ENCODE measurements at regions not wholly inside any gene's neighbourhood (a gene's known extent, or its start where the extent isn't known, plus 50 kb on each side); places are given as distances from the start of the nearest gene placed in this dataset.

- no peak for DNase-seq (ENCODE audit: low spot score)
Observed at GRCh38 chr2:14907014-14907612, 274.6 kb downstream of the LRATD1 start.

DNA sequence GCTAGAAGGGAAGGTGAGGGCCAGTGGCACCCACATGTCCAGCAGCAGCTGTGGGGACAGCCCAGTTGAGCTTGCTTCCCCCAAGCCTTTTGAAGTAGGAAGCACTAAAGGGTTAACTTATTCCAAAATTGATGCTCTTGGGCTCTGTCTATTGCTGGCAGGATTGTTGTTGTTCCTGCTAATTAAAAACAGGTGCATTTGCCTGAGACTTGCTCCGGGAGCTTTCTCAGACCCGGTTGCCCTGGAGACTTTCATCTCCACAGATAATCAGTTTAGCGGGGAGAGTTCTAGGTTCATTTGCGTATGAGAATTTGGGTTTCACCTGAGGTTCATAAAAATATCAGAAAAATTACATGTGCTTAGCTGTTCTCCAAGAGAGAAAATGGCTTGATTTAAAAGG lies 277.3 kb downstream of the LRATD1 start:
- DNase-seq (ENCODE audit: low spot score) = no peak

DNA sequence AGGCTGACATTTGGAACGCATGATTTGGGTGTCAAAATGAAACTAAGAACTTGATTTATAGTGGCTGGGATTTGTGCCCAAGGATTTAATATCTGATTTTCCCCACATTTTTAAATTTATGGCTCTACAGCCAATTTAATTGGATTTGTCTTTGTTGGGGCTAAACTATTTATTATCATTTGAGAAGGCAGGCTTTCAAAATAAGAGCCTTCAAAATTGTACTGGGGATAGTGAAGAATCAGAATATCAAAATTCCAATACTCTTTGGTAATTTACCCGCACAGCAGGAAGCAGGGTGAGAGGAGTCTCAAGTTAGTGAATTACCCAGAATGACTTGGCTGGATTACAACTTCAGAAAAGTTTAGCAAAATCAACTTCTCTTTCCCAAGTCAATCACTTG lies 278.1 kb downstream of the LRATD1 start:
- no peak for DNase-seq (ENCODE audit: low spot score)

GRCh38 chr2:14915983-14916382 lies 283.5 kb downstream of the LRATD1 start:
- no peak for DNase-seq (ENCODE audit: low spot score)

GRCh38 chr2:14923820-14924580 lies 291.5 kb downstream of the LRATD1 start:
- no peak for DNase-seq (ENCODE audit: low spot score)

DNA sequence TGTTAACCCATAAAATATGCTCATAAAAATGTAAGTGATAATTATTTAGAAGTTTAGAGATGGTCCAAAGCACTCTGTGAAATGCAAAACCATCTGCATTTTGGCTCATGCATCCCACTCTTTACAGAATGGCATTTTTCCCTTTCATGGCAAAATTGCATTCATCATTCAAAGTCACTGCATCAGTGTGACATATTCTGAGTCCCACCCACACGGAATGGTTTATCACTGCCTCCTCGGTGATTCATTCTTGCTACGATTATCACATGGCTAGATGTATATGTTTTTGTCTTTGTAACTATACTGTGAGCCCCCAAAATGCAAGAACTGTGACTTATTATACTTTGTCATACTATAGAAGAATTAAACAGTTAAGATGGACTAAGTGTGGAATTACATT lies 293.0 kb downstream of the LRATD1 start:
- no peak for DNase-seq (ENCODE audit: low spot score)

DNA sequence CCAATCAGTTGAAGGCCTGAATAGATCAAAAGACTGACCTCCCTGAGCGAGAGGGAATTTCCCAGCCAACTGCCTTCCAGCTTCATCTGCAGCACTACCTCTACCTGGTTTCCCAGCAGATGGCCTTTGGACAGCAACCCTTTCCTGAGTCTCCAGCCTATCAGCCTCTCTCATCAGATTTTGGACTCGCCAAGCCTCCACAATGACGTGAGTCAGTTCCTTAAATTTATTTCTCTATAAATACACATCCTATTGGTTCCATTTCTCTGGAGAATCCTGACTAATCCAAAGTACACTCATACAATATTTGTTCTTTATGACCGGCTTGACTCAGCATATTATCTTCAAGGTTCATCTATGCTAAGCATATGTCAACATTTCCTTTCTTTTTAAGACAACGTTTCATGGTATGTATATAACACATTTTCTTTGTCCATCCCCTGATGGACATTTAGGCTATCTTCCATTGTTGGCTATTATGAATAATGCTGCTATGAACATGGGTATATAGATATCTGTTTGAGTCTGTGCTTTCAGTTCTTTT lies 294.6 kb downstream of the LRATD1 start:
- no peak for DNase-seq (ENCODE audit: low spot score)

DNA sequence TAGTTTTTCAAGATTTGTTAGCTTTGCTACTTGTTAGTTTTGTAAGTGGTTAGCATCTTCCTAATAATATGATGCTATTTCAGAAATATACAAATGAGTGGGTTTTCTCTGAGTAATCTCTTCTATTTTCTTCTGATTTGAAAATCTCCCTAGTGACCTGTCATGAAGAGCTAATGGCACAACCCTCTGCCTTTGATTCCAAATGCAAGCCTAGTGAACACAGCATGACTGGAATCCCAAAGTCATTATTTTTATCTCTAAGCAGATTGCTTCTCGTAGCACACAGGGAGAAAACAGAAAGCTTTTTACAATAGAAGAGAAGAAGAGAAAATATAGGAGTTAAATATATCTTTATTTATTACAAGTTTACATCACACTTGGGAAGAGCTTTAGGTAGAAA lies 295.5 kb downstream of the LRATD1 start:
- no peak for DNase-seq (ENCODE audit: low spot score)

GRCh38 chr2:14930441-14930840 lies 297.9 kb downstream of the LRATD1 start:
- no peak for DNase-seq (ENCODE audit: low spot score)

- DNase-seq (ENCODE audit: low spot score) = no peak
Observed at GRCh38 chr2:14932285-14932684, 299.8 kb downstream of the LRATD1 start.

GRCh38 chr2:14933753-14934152 lies 301.2 kb downstream of the LRATD1 start:
- DNase-seq (ENCODE audit: low spot score) = no peak

DNA sequence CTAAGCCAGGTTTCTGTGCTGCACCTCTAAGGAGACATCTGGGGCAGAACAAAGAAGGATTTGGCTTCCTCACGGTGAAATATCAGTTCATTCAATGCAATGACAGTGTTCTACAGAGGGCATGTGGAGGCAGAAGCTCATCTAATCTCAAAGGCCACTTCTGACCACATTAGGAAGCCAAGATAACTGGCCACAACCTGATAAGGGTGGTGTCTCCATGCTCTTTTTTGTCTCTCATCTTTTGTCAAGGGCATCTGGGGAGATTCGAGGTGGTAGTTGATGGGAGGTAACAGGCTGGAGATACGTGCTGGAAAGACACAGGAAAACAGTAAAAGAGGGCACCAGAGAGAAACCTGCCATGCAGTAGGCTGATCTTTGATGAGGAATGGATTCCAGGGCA lies 303.9 kb downstream of the LRATD1 start:
- DNase-seq (ENCODE audit: low spot score) = no peak

DNA sequence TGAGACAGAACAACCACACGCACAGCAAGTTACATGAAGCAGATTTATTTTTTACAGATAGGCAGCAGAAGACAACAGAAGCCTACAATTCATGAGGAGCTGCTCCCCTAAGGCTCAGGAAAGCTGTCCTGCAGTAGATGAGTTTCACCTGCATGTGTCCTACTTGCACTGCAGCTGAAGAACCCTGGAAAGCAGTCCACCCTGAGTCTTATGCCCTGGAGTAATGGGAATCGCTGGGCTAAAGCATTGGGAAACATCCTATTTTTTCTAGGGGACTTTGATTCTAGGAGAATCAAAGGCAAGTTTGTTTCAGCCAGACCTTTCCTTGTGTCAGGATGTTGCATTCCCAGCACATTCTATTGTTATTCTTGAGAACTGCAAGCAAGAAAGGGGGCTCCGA lies 304.8 kb downstream of the LRATD1 start:
- no peak for DNase-seq (ENCODE audit: low spot score)

- DNase-seq (ENCODE audit: low spot score) = no peak
Observed at GRCh38 chr2:14941151-14941631, 308.7 kb downstream of the LRATD1 start.

DNA sequence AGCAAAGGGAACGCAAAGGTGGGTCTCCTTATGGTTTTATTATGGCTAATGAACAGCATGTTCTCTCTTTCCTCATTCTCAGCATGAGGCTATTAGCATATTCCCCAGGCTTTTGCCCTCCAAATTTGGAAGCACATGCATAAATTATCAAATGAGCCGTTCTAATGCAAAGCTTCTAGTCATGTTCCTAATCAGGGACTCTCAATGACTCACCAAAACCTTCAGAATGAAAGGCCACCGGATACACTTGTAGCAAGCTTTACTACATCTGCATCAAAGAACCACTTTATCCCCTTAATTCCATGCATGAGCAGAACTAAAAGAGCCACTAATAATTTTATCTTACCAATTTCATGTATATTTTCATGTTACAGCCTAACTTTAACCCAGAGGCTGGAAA lies 310.5 kb downstream of the LRATD1 start:
- no peak for DNase-seq (ENCODE audit: low spot score)

DNA sequence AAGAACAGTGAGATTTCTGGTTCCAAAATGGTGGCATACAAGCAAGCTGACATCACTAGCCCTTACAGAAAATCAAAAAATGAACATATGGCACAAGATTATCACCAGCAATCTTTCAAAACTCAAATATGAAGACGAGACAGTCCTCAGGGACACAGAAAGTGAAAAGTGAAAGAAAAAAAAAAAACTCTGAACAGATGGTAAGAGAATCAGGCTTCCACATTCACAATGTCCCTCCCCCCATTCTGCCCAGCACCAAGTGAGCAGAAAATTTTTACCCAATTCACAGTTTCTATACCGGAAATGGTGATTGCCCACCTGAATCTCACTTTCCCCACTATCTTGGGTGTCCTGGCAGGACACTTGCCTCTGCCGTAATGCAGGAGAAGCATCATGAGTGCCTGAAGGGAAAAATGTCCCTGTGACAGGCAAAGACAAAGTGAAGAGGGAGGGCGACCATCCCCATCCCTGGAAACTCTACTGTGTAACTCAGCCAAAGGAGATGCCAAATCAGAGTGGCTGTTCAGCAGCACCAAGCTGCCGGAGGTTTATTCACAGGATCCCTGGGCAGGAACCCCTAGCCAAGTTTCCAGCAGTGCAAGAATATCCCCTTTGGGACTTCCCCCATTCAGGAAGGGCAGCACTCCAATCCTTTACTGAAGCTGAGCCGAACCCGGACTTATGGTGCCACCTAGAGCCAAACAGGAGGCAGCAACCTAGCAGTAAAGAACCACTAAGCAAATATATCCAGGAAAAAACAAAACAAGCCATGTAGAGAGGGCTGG lies 312.2 kb downstream of the LRATD1 start:
- peak; percentile 12 for DNase-seq (ENCODE audit: low spot score)

GRCh38 chr2:14951569-14952285 lies 319.2 kb downstream of the LRATD1 start:
- no peak for DNase-seq (ENCODE audit: low spot score)

DNA sequence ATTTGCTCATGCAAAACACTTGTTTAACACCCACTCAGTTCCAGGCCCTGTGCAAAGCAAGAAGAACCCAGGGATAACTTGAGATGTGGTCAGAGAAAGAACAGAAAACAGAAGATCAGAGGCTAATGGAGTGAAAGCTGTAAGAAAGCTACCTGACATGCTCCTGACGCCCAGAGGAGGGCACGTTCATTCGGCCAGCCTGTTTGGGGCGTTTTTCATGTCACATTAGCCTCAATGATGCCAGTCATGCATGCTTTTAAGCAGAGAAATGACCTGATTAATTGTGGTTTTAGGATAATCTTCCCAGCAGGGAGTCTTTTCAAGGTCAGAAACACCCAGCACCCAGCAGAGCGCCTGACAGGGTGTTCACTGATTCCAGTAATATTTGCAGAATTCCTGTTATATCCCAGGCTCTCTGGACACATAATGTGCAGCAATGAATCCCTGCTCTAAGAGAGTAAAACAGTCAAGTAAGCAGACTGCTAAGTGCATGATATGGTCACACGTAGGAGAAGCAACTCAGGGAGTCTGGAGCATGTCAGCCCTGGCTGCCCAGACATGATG lies 320.0 kb downstream of the LRATD1 start:
- no peak for DNase-seq (ENCODE audit: low spot score)

- DNase-seq (ENCODE audit: low spot score) = no peak
Observed at GRCh38 chr2:14960686-14961324, 328.3 kb downstream of the LRATD1 start.

DNA sequence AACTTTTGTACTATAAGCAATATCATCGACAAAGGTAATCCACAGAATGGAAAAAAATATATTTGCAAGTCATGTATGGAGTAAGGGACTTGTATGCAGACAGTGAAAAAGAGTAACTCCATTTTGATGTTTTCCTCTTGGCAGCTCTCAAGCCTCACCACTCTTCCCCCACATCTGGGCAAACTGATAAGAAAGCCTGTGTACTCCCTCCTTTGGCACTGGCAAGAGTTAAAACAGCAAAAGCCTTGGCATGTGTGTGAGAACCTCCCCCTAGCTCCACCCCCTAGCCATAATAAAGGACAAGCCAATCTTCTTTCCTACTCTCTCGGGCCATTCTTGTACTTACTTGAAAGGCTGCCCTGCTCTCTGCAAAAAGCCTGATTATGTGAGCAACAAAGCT lies 335.2 kb downstream of the LRATD1 start:
- no peak for DNase-seq (ENCODE audit: low spot score)

GRCh38 chr2:14975381-14975780 lies 342.9 kb downstream of the LRATD1 start:
- no peak for DNase-seq (ENCODE audit: low spot score)
